GM12875 (cell line): ENCODE measurements at regions not wholly inside any gene's neighbourhood (a gene's known extent, or its start where the extent isn't known, plus 50 kb on each side); places are given as distances from the start of the nearest gene placed in this dataset.
"Not testable (repeated sequence)": the region's sequence is repeated elsewhere in the genome, so short reads cannot be mapped to it uniquely, and the experiment has no call there.

Experiments
- H3K4me3 ChIP-seq: one replicate; pipeline ENCODE4 v1.5.1; 2011; ENCODE audit warnings: low read depth, low read length, control low read depth
- CTCF ChIP-seq: IDR thresholded peaks from 2 replicates; pipeline ENCODE4 v1.5.1; 2011; ENCODE audit warnings: low read depth, mild to moderate bottlenecking, control low read depth, inconsistent platforms, low read length, moderate library complexity, borderline replicate concordance; ENCODE audit not compliant: insufficient read depth

DNA sequence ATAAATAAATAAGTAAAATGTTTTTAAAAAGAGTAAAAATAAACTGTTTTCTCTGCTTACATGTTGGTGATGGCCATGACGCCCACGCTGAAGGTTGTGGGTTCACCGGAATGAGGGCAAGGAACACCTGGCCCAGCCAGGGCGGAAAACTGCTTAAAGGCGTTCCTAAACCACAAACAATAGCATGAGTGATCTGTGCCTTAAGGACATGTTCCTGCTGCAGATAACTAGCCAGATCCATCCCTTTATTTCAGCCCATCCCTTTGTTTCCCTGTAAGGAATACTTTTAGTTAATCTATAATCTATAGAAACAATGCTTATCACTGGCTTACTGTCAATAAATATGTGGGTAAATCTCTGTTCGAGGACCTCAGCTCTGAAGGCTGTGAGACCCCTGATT is 63.3 kb upstream of the CEP78 start:
- not testable (repeated sequence) for H3K4me3 ChIP-seq

- TF ChIP-seq CTCF = no peak
- no peak overlapping the region for H3K4me3 ChIP-seq
Measured at GRCh38 chr9:78171651-78172050, 64.2 kb upstream of the CEP78 start.

DNA sequence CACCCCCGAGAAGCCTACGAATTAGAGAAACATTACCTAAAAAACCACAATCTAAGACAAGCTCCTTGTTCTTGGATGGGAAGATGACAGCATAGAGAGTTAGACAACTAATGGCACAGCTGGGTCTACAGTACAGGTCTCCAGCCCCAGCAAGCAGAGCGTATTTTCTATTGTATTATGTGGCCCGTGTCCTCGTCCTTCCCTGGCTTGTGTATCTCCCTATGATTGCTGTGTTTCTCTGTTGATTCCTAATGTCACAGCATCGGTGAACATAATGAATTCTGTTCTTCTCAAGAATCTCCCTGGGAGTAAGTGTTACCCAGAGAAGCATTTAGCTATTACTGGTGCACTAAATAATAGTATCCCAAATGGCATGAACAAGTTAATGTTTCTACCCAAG is 66.8 kb upstream of the CEP78 start:
- H3K4me3 ChIP-seq = no peak overlapping the region
- no peak for TF ChIP-seq CTCF

DNA sequence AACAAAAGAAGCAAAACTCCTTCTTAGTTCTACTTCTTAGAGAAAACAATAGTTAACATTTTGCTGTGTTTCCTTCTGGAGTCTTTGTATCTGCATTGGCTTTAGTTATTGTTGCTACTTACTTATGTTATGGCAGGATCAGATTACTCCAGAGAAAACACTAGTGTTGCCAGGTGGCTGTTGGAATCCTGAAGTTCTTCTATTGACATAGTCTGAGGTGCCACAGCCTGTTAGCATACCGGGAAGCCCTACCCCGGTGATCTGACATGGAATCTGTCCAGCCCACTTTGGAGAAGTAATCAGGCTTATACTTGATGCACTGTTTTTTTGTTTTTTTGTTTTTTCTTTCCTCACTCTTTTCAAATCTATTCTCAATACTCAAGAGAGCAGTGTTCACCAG is 68.5 kb upstream of the CEP78 start:
- no peak for TF ChIP-seq CTCF
- H3K4me3 ChIP-seq = no peak overlapping the region

DNA sequence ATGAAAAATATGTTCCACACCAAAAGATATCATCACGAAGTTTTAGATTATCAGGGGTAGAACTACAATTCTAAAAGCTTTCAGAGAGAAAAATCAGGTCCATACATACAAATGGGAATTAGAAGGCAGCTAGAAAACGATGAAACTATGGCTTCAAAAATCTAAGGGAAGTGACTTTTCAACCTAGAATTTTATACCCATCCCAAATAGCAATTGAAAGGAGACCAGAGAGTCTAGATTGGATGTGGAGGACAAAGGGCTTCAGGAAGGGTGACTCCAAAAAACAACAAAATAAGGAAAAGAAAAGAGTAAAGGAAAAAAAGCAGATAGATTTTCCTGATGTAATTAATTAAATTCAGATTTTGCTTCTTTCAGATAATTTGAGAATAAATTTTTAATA is 72.0 kb upstream of the CEP78 start:
- no peak overlapping the region for H3K4me3 ChIP-seq
- no peak for TF ChIP-seq CTCF

GRCh38 chr9:78158286-78158685 is 77.6 kb upstream of the CEP78 start:
- no peak for TF ChIP-seq CTCF
- H3K4me3 ChIP-seq = no peak overlapping the region

GRCh38 chr9:78150983-78151356 is 84.9 kb upstream of the CEP78 start:
- no peak for TF ChIP-seq CTCF
- no peak overlapping the region for H3K4me3 ChIP-seq

DNA sequence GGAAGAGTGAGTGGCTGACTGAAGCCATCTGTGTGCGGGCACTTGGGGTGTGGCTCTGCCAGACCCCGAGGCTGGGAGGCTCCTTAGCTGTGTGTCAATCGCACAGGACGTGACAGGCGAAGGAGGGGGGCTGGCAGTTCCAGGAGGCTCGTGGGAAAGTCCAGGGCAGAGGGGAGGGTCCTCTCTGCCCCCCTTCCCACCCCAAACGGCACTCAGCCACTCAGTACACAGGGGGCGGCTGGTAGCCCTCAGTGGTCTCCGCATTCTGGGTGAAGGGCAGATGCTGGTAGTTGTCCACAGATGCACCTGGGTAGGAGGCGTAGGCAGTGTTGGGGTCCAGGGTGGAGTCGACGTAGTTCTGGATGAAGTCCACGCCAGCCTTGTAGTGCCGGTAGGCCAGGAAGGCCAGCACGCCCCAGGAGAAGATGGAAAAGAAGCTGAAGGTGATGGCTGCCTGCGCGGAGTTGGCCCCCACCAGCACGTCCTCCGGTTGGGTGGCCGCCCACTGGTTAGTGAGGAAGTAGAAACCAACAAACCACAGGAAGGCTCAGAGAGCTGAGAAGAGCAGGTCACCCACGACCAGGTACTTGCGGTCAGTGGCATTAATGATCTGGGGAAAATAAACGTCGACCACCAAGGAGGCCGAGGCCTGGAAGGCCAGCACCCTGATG is 85.4 kb upstream of the CEP78 start:
- no peak overlapping the region for H3K4me3 ChIP-seq
- no peak for TF ChIP-seq CTCF
